Activated CD8-positive, alpha-beta memory T cell treated with anti-CD3 and anti-CD28 coated beads, Interleukin-2, amount 10 ng/mL, durations not matched to agents 7 days and 5 days (primary cell): ENCODE measurements at regions not wholly inside any gene's neighbourhood (a gene's known extent, or its start where the extent isn't known, plus 50 kb on each side); places are given as distances from the start of the nearest gene placed in this dataset.
"Not testable (repeated sequence)": the region's sequence is repeated elsewhere in the genome, so short reads cannot be mapped to it uniquely, and the experiment has no call there.

Experiments
- ATAC-seq: fragments of 150-1000 bp; cut with Tn5 transposase; one replicate; pipeline ENCODE4 v1.10.0; 2021; ENCODE audit warnings: moderate library complexity
- CTCF ChIA-PET: fragments of 350-600 bp; sonication (Branson Sonifier 250); formaldehyde crosslinking; loops from one replicate; lab custom pipeline; 2021; ENCODE audit warnings: antibody characterized with exemption; lab: Charles Lee
- DNase-seq: peaks from one replicate; pipeline ENCODE4 v3.0.0-alpha.2; 2020
- H3K27ac Mint-ChIP-seq: one replicate; pipeline ENCODE4 v1.8.0; 2021; ENCODE audit warnings: mild to moderate bottlenecking, mixed read lengths
- H3K27me3 Mint-ChIP-seq: one replicate; pipeline ENCODE4 v1.8.0; 2021; ENCODE audit warnings: mixed read lengths
- H3K36me3 Mint-ChIP-seq: one replicate; pipeline ENCODE4 v1.8.0; 2021; ENCODE audit warnings: mild to moderate bottlenecking, mixed read lengths
- H3K4me1 Mint-ChIP-seq: one replicate; pipeline ENCODE4 v1.8.0; 2021; ENCODE audit warnings: mixed read lengths
- H3K4me3 Mint-ChIP-seq: one replicate; pipeline ENCODE4 v1.8.0; 2021; ENCODE audit warnings: mild to moderate bottlenecking, moderate library complexity, mixed read lengths
- H3K9me3 Mint-ChIP-seq: one replicate; pipeline ENCODE4 v1.8.0; 2022; ENCODE audit warnings: low read depth, mixed read lengths

DNA sequence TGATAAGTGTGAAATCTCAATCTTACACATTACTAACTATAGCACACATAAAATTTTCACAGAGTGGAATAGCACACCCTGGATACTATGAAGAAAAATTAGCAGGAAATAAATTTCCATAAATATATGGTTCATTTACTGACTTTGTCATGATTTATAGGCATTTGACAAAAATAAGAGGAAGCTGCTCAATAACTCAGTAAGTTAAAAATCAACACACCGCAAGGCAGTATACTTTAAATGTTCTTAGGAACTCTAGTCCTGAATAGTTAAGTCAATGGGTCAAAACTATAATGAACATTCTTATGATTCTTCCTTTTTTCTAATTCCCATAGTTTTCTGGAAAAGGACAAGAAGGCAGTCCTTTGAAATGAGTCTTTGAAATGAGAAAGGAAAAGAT is 1557.8 kb upstream of the RAG2 start:
- DNase-seq (no peak), ATAC-seq (no peak)
- H3K4me1 Mint-ChIP-seq: no peaks in the 10 kb centered on the region
- H3K36me3 Mint-ChIP-seq: no peaks in the 10 kb centered on the region
- no peaks in the 10 kb centered on the region for H3K27me3 Mint-ChIP-seq
- CTCF ChIA-PET: no interaction called here
- no peak overlapping the region for H3K27ac Mint-ChIP-seq
- peaks cover 9% of the 10 kb centered on the region for H3K9me3 Mint-ChIP-seq
- H3K4me3 Mint-ChIP-seq: no peak overlapping the region

- no peaks in the 10 kb centered on the region for H3K27me3 Mint-ChIP-seq
- H3K4me3 Mint-ChIP-seq: no peak overlapping the region
- H3K4me1 Mint-ChIP-seq: no peaks in the 10 kb centered on the region
- H3K27ac Mint-ChIP-seq: no peak overlapping the region
- H3K36me3 Mint-ChIP-seq: no peaks in the 10 kb centered on the region
- peaks cover 7% of the 10 kb centered on the region for H3K9me3 Mint-ChIP-seq
- DNase-seq (no peak), ATAC-seq (no peak)
- CTCF ChIA-PET: no interaction called here
Measured at GRCh38 chr11:38153985-38154384, 1555.9 kb upstream of the RAG2 start.

DNA sequence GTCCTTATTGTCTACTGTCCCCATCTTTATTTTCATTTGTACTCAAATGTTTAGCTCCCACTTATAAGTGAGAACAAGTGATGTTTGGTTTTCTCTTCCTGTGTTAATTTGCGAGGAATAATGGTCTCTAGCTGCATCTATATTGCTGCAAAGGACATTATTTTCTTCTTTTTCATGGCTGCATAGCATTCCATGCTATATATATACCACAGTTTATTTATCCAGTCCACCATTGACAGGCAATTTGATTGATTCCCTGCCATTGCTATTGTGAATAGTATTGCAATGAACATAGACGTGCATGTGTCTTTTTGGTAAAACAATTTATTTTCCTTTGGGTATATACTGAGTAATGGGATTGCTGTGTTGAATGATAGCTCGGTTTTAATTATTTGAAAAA is 1545.8 kb upstream of the RAG2 start:
- no peaks in the 10 kb centered on the region for H3K27me3 Mint-ChIP-seq
- H3K27ac Mint-ChIP-seq: no peak overlapping the region
- DNase-seq: no peak
- ATAC-seq: no peak
- CTCF ChIA-PET: no interaction called here
- H3K4me3 Mint-ChIP-seq: no peak overlapping the region
- H3K4me1 Mint-ChIP-seq: no peaks in the 10 kb centered on the region
- H3K9me3 Mint-ChIP-seq: peaks cover 14% of the 10 kb centered on the region
- no peaks in the 10 kb centered on the region for H3K36me3 Mint-ChIP-seq

GRCh38 chr11:38138972-38139371 is 1540.9 kb upstream of the RAG2 start:
- DNase-seq (no peak), ATAC-seq (no peak)
- Mint-ChIP-seq H3K9me3 (peaks cover 13% of the 10 kb centered on the region), H3K4me3 (no peak overlapping the region), H3K36me3 (no peaks in the 10 kb centered on the region), H3K4me1 (no peaks in the 10 kb centered on the region), H3K27me3 (no peaks in the 10 kb centered on the region), H3K27ac (no peak overlapping the region)
- CTCF ChIA-PET: no interaction called here

GRCh38 chr11:38136887-38137286 is 1538.9 kb upstream of the RAG2 start:
- Mint-ChIP-seq H3K4me1 (no peaks in the 10 kb centered on the region), H3K9me3 (peaks cover 13% of the 10 kb centered on the region), H3K4me3 (no peak overlapping the region), H3K27me3 (no peaks in the 10 kb centered on the region), H3K36me3 (no peaks in the 10 kb centered on the region), H3K27ac (no peak overlapping the region)
- DNase-seq: no peak
- CTCF ChIA-PET: no interaction called here
- no peak for ATAC-seq

- no peaks in the 10 kb centered on the region for H3K36me3 Mint-ChIP-seq
- no peaks in the 10 kb centered on the region for H3K4me1 Mint-ChIP-seq
- ATAC-seq (no peak), DNase-seq (no peak)
- no peak overlapping the region for H3K4me3 Mint-ChIP-seq
- H3K27me3 Mint-ChIP-seq: no peaks in the 10 kb centered on the region
- peaks cover 10% of the 10 kb centered on the region for H3K9me3 Mint-ChIP-seq
- CTCF ChIA-PET: no interaction called here
- no peak overlapping the region for H3K27ac Mint-ChIP-seq
Measured at GRCh38 chr11:38131535-38131934, 1533.5 kb upstream of the RAG2 start.

DNA sequence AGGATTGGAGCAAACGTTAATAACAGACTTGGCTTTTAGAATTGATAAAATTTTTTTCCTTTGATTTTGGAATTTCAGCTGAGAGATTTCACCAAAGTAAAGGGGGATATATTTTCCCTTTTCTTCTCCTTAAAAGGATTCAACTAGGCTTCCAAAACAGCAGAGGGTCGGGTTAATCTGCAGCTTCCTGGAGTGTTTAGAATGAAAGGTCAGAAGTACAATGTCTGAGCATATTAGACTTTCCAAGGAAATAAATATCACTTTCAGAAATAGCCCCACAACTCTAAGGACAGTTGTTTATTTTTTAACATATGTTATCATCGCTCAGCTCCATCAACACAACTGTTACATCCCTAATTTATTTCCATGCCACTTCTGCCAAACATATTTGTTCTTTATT is 1532.9 kb upstream of the RAG2 start:
- H3K27ac Mint-ChIP-seq: no peak overlapping the region
- no peaks in the 10 kb centered on the region for H3K4me1 Mint-ChIP-seq
- H3K27me3 Mint-ChIP-seq: no peaks in the 10 kb centered on the region
- no peak for DNase-seq
- CTCF ChIA-PET: no interaction called here
- H3K9me3 Mint-ChIP-seq: peaks cover 10% of the 10 kb centered on the region
- H3K36me3 Mint-ChIP-seq: no peaks in the 10 kb centered on the region
- no peak overlapping the region for H3K4me3 Mint-ChIP-seq
- ATAC-seq: no peak

DNA sequence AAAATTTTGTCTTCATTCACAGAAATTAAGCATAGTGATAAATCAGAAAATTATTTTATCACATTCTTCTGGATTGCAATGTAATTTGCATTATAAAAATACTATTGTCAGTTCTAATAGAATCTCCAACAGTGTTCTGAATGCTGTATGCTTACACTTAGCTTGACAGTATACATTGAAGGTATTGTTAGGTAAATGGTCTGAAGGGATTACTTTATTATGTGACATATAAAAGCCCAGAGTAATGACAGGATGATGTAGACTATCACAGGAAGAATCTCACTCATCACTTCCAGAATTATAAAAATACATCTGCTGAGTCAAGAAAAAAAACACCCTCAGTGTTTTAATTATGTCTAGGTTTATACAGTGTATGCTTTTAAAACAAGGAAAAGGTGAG is 1532.5 kb upstream of the RAG2 start:
- H3K4me3 Mint-ChIP-seq: no peak overlapping the region
- DNase-seq: no peak
- no peaks in the 10 kb centered on the region for H3K4me1 Mint-ChIP-seq
- no peak overlapping the region for H3K27ac Mint-ChIP-seq
- H3K27me3 Mint-ChIP-seq: no peaks in the 10 kb centered on the region
- no peak for ATAC-seq
- H3K9me3 Mint-ChIP-seq: peaks cover 10% of the 10 kb centered on the region
- H3K36me3 Mint-ChIP-seq: no peaks in the 10 kb centered on the region
- CTCF ChIA-PET: no interaction called here

DNA sequence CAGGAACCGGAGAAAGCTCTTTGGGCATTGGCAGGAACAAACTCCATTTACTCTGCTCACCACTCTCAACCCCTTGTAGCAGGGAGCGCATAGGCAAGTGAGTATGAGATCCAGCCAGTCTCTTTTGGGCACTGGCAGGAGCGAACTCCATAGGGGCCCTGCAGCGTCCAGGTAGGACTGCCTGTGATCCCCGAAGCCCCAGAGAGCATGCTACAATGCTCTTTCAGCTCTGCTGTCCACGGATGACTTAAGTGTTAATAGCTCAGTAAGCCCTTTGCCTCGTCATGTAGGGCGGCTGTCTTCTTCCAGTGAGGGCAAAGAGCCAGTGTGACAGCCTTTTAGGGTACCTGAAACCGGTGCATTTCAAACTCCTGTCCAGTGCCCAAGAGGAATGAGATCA is 1525.6 kb upstream of the RAG2 start:
- H3K4me3 Mint-ChIP-seq: no peak overlapping the region
- peaks cover 12% of the 10 kb centered on the region for H3K9me3 Mint-ChIP-seq
- H3K36me3 Mint-ChIP-seq: no peaks in the 10 kb centered on the region

GRCh38 chr11:38116616-38117015 is 1518.6 kb upstream of the RAG2 start:
- H3K27me3 Mint-ChIP-seq, H3K36me3 Mint-ChIP-seq, H3K4me3 Mint-ChIP-seq, CTCF ChIA-PET, DNase-seq, H3K27ac Mint-ChIP-seq, ATAC-seq, H3K4me1 Mint-ChIP-seq: not testable (repeated sequence)
- peaks cover 13% of the 10 kb centered on the region for H3K9me3 Mint-ChIP-seq

More for the DNA sequence above, 1525.6 kb upstream of the RAG2 start:
- H3K27me3 Mint-ChIP-seq: no peaks in the 10 kb centered on the region
- no peaks in the 10 kb centered on the region for H3K4me1 Mint-ChIP-seq
- ATAC-seq: no peak
- H3K27ac Mint-ChIP-seq: no peak overlapping the region
- CTCF ChIA-PET: no interaction called here
- DNase-seq: no peak

- CTCF ChIA-PET, ATAC-seq, DNase-seq, H3K36me3 Mint-ChIP-seq, H3K4me1 Mint-ChIP-seq, H3K27ac Mint-ChIP-seq, H3K27me3 Mint-ChIP-seq, H3K4me3 Mint-ChIP-seq: not testable (repeated sequence)
- H3K9me3 Mint-ChIP-seq: peaks cover 12% of the 10 kb centered on the region
Measured at GRCh38 chr11:38115381-38115780, 1517.3 kb upstream of the RAG2 start.

GRCh38 chr11:38100836-38101462 is 1502.9 kb upstream of the RAG2 start:
- no peaks in the 10 kb centered on the region for H3K27me3 Mint-ChIP-seq
- H3K4me3 Mint-ChIP-seq: no peak overlapping the region
- H3K36me3 Mint-ChIP-seq: no peaks in the 10 kb centered on the region
- no peak for ATAC-seq
- no peak overlapping the region for H3K27ac Mint-ChIP-seq
- H3K9me3 Mint-ChIP-seq: peaks cover 10% of the 10 kb centered on the region
- no peak for DNase-seq
- no peaks in the 10 kb centered on the region for H3K4me1 Mint-ChIP-seq
- CTCF ChIA-PET: no interaction called here

- no peaks in the 10 kb centered on the region for H3K27me3 Mint-ChIP-seq
- H3K9me3 Mint-ChIP-seq: peaks cover 15% of the 10 kb centered on the region
- no peak for DNase-seq
- H3K4me1 Mint-ChIP-seq: no peaks in the 10 kb centered on the region
- no peaks in the 10 kb centered on the region for H3K36me3 Mint-ChIP-seq
- H3K27ac Mint-ChIP-seq: no peak overlapping the region
- no peak overlapping the region for H3K4me3 Mint-ChIP-seq
- no peak for ATAC-seq
- CTCF ChIA-PET: no interaction called here
Measured at GRCh38 chr11:38095268-38095667, 1497.2 kb upstream of the RAG2 start.

DNA sequence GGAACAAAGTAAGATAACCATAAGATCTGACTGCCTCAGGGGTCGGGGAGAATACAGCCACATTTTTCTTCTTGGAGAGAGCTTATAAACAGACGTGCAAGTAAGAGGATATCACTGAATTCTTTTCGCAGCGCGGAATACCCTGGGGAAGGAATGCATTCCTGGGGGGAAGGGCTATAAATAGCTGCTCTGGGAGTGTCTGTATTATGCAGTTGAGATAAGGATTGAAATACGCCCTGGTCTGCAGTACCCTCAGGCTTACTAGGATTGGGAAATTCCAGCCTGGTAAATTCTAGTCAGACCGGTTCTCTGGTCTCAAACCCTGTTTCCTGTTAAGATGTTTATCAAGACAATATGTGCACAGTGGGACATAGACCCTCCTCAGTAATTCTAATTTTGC is 1491.7 kb upstream of the RAG2 start:
- H3K36me3 Mint-ChIP-seq: no peaks in the 10 kb centered on the region
- CTCF ChIA-PET: no interaction called here
- peaks cover 15% of the 10 kb centered on the region for H3K9me3 Mint-ChIP-seq
- H3K4me1 Mint-ChIP-seq: no peaks in the 10 kb centered on the region
- no peak for ATAC-seq
- H3K27ac Mint-ChIP-seq: no peak overlapping the region
- no peak for DNase-seq
- no peak overlapping the region for H3K4me3 Mint-ChIP-seq
- no peaks in the 10 kb centered on the region for H3K27me3 Mint-ChIP-seq

DNA sequence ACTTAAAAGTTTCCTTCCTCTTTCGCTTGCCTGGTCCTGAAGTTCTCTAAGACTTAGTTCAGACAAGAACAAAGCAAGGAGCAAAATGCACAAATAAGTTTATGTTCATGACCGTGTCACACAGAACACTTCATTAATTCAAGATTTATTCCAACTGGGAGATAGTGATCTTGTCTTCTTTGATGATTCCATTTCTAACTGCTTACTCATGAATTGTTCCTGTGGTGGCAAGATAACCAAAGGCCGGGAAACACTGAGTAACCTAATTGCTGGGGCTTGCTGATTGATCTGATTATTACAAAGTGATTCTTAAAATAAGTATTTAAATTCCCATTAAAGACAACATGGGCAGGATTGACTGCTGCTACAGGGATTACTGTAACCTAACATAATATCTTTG is 1462.9 kb upstream of the RAG2 start:
- H3K36me3 Mint-ChIP-seq: no peaks in the 10 kb centered on the region
- H3K9me3 Mint-ChIP-seq: peaks cover 20% of the 10 kb centered on the region
- no peak for ATAC-seq
- DNase-seq: no peak
- H3K27me3 Mint-ChIP-seq: no peaks in the 10 kb centered on the region
- H3K4me1 Mint-ChIP-seq: no peaks in the 10 kb centered on the region
- CTCF ChIA-PET: no interaction called here
- H3K4me3 Mint-ChIP-seq: no peak overlapping the region
- no peak overlapping the region for H3K27ac Mint-ChIP-seq
